ENCODE measurements at regions not wholly inside any gene's neighbourhood (a gene's known extent, or its start where the extent isn't known, plus 50 kb on each side); places are given as distances from the start of the nearest gene placed in this dataset.

DNA sequence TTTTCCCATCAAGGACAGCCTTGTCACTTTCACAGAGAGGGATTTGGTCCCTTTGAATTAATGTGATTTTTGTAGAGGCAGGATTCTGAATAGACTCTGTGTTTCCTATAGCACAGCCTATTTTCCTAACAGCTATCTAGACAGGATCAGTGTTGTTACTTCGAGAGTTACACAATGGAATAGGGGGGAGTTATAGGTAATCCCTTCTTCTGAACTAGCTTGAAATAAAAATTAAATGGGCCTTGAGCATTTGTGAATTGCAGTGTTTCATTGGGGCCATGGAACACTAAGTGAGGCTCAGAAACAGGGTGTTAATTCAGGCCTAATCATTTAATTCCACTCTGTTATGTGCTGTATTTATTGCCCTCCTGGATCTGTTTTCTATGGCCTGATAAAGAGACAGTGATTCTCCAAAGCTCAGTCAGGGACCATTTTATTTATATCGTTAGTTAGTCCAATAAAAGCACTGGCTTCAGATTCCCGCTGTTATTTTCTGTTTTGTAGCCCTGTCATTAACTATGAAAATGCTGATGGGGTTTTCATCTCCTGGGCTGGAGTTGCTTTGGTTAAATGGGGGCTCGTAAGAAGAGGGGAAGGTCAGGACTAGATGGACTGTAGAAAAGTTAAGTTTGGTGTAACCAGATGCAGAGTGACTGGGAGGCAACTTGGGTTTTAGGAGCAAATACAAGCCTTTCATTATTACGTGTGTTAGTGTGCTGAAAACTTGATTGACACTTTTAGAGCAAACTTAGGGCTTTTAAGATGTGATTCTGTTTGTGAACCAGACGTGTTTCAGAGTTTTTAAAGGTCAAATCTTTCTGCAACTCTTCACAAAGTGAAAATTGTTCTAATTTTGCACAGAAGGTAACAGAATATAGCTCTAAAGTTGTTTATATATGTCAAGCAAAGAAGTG, 461.0 kb upstream of the HNRNPA3 start:
- intact Hi-C loops (cut with micrococcal nuclease; ENCODE audit: unreplicated experiment) (no loop called here), in situ Hi-C loops (cut with HindIII; ENCODE audit: extremely low pct_ligation_motif_present, low pct_unique_long_range_greater_than_20kb) (no loop called here)
- TF ChIP-seq ZNF564 (CRISPR knock-in tag; IDR thresholded peaks at IDR 0.05) (no peak), RARG (CRISPR knock-in tag; IDR thresholded peaks at IDR 0.05; ENCODE audit: low read depth) (no peak), ZNF138 (CRISPR knock-in tag; IDR thresholded peaks at IDR 0.05; ENCODE audit: low read depth) (no peak), PAXIP1 (CRISPR knock-in tag; conservative IDR thresholded peaks at IDR 0.05) (no peak)
- Histone ChIP-seq H3K79me2 (ENCODE audit: insufficient read depth, low read length) (no peaks in the 10 kb centered on the region), H3K27ac (ENCODE audit: extremely low read length, insufficient read depth, low read length) (no peak overlapping the region), H3K36me3 (replicated peaks in 1 of 2; ENCODE audit: control insufficient read depth in 1 of 2, insufficient read depth in 2 of 2, low read length in 2 of 2) (no peaks in the 10 kb centered on the region), H3K4me3 (replicated peaks in 1 of 3; ENCODE audit: insufficient read depth in 1 of 3, low read depth in 2 of 3, low read length in 3 of 3) (no peak overlapping the region), H3K9ac (ENCODE audit: insufficient read depth, low read depth, low read length) (no peak overlapping the region), H2AFZ (ENCODE audit: low read length) (no peak overlapping the region), H3K4me1 (ENCODE audit: insufficient read depth, low read length) (no peaks in the 10 kb centered on the region), H3K9me3 (ENCODE audit: low read length) (no peaks in the 10 kb centered on the region), H3K27me3 (ENCODE audit: control insufficient read depth in 1 of 2, insufficient read depth in 2 of 2, low read length in 2 of 2) (peaks cover 0 to 12% of the 10 kb centered on the region in 2 experiments; a peak in 1 of 5 replicates), H3K4me2 (ENCODE audit: low read depth, low read length) (no peak overlapping the region), H4K20me1 (ENCODE audit: insufficient read depth, low read length) (no peaks in the 10 kb centered on the region)
- ATAC-seq (no peak), DNase-seq (ENCODE audit: low spot score) (no peak), FAIRE-seq (no peak)
- ChIA-PET CTCF (ENCODE audit: low intra/inter-chr PET ratio, low total read pairs) (no interaction called here), POLR2A (no interaction called here)
- 2% methylated on average over 6 of the region's 6 CpGs for WGBS (ENCODE audit: low lambda C conversion rate)
- no TSS peak for BruUV-seq (replicated peaks)

Data from HepG2 (cell line).